GM23248 (cell line): ENCODE measurements at regions not wholly inside any gene's neighbourhood (a gene's known extent, or its start where the extent isn't known, plus 50 kb on each side); places are given as distances from the start of the nearest gene placed in this dataset.

ENCODE experiments used
- DNase-seq: peaks from one replicate; pipeline ENCODE4 v3.0.0-alpha.2; 2015
- H2AFZ ChIP-seq: fragments of 200-600 bp; sonication (generic); 2 replicates; pipeline ENCODE4 v1.6.1; 2016; ENCODE audit warnings: antibody characterized with exemption
- H3F3A ChIP-seq: fragments of 200-600 bp; sonication (generic); 2 replicates; pipeline ENCODE4 v1.6.1; 2016; ENCODE audit warnings: mild to moderate bottlenecking, antibody characterized with exemption, mixed run types; ENCODE audit not compliant: insufficient read depth
- H3K27ac ChIP-seq: fragments of 200-600 bp; sonication (generic); 2 replicates; pipeline ENCODE4 v1.5.1; 2016; ENCODE audit warnings: mild to moderate bottlenecking
- H3K27me3 ChIP-seq: fragments of 200-600 bp; sonication (generic); replicated peaks from 2 replicates; pipeline ENCODE4 v1.6.1; 2016; ENCODE audit warnings: mild to moderate bottlenecking; ENCODE audit not compliant: insufficient read depth
- H3K36me3 ChIP-seq: fragments of 200-600 bp; sonication (generic); 2 replicates; pipeline ENCODE4 v1.6.1; 2016; ENCODE audit warnings: low read depth, mild to moderate bottlenecking
- H3K4me1 ChIP-seq: fragments of 200-600 bp; sonication (generic); 2 replicates; pipeline ENCODE4 v1.6.1; 2016; ENCODE audit warnings: mild to moderate bottlenecking; ENCODE audit not compliant: insufficient read depth
- H3K4me2 ChIP-seq: fragments of 200-600 bp; sonication (generic); one replicate; pipeline ENCODE4 v1.6.1; 2016; ENCODE audit warnings: mild to moderate bottlenecking; ENCODE audit not compliant: unreplicated experiment
- H3K4me3 ChIP-seq: fragments of 200-600 bp; sonication (generic); 2 replicates; pipeline ENCODE4 v1.5.1; 2016; ENCODE audit warnings: mild to moderate bottlenecking
- H3K79me2 ChIP-seq: fragments of 200-600 bp; sonication (generic); 2 replicates; pipeline ENCODE4 v1.6.1; 2016; ENCODE audit warnings: mild to moderate bottlenecking; ENCODE audit not compliant: insufficient read depth
- H3K9ac ChIP-seq: fragments of 200-600 bp; sonication (generic); 2 replicates; pipeline ENCODE4 v1.6.1; 2016; ENCODE audit warnings: mild to moderate bottlenecking
- H3K9me2 ChIP-seq: fragments of 200-600 bp; sonication (generic); 2 replicates; pipeline ENCODE4 v1.6.1; 2016; ENCODE audit warnings: mixed run types, mild to moderate bottlenecking, moderate library complexity; ENCODE audit not compliant: insufficient read depth
- H3K9me3 ChIP-seq: fragments of 200-600 bp; sonication (generic); one replicate; pipeline ENCODE4 v1.6.1; 2017; ENCODE audit warnings: low read depth
- H4K20me1 ChIP-seq: fragments of 200-600 bp; sonication (generic); 2 replicates; pipeline ENCODE4 v1.6.0; 2016; ENCODE audit not compliant: insufficient read depth
- EZH2 ChIP-seq: fragments of 200-600 bp; sonication (generic); IDR thresholded peaks from 2 replicates; pipeline ENCODE4 v1.6.1; 2018; ENCODE audit warnings: antibody characterized with exemption, mild to moderate bottlenecking; ENCODE audit not compliant: insufficient read depth, poor library complexity, severe bottlenecking
- EZH2phosphoT487 ChIP-seq: fragments of 200-600 bp; sonication (generic); IDR thresholded peaks from 2 replicates; pipeline ENCODE4 v1.6.1; 2018; ENCODE audit warnings: antibody characterized with exemption, moderate library complexity, mild to moderate bottlenecking, low read depth; ENCODE audit not compliant: insufficient read depth
- WGBS, 2 experiments: methylation state at CpG; one replicate each; pipeline ENCODE4 v1.1.6; 2015 to 2017; ENCODE audit warnings: low lambda C conversion rate in 2 of 2, low coverage in 1 of 2; ENCODE audit errors: missing lambda C conversion rate in 2 of 2; 5-methylcytosine and 5-hydroxymethylcytosine counted together
- in situ Hi-C: fragments of 300-500 bp; cut with MboI; formaldehyde crosslinking; loops from 2 replicates; pipeline ENCODE4 v1.15.0; 2020

DNA sequence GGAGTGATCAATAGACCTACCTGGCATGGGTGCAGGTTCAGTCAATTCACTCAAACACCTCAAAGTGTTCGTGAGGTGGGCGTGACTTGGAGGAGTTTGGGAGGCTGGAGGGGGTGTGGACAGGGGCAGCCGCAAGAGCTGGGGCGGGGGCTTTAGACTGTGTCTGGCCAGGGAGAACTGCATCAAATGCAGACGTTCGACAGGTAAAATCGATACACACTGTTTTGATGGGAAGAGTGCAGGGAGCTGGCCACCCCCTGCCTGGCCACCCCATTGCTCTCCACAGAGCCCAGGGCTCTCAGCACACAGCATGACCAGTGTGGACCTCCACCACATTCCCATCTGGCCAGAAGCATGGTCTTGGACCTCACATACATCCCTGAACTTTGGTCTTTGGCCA, 412.1 kb downstream of the OCA2 start:
- no peak for DNase-seq
- Histone ChIP-seq H3K27ac (no peak overlapping the region), H3K4me3 (no peak overlapping the region), H3K79me2 (no peaks in the 10 kb centered on the region), H3K4me2 (no peak overlapping the region), H3F3A (no peaks in the 10 kb centered on the region), H3K27me3 (no peaks in the 10 kb centered on the region), H2AFZ (no peak overlapping the region), H4K20me1 (no peaks in the 10 kb centered on the region), H3K36me3 (no peaks in the 10 kb centered on the region), H3K9me3 (no peaks in the 10 kb centered on the region), H3K9me2 (no peaks in the 10 kb centered on the region), H3K9ac (no peak overlapping the region), H3K4me1 (no peaks in the 10 kb centered on the region)
- in situ Hi-C loops, result no loop called here
- 60 to 63% methylated on average over 4 to 7 of the region's 7 CpGs for WGBS, 2 experiments
- TF ChIP-seq EZH2phosphoT487 (no peak), EZH2 (no peak)

DNA sequence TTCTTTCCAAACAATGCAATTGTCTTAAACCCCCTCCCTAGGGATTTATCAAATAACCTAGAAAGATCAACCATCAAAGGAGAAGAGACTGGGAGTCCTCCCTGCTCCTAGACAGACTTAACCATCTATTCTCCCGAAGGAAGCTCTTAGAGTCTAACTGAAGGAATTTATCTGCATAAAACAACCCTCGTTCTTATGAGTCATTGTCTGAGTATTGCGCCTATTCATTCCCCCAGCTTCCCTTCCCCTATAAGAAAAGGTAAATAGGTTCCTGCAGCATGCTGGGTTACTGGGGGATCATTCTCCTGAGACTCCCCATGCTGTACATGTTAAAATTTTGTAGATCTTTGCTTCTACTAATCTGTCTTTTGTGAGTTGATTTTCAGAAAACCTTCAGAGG, 412.7 kb downstream of the OCA2 start:
- Histone ChIP-seq H3K9me2 (no peaks in the 10 kb centered on the region), H2AFZ (no peak overlapping the region), H3K79me2 (no peaks in the 10 kb centered on the region), H3K9ac (no peak overlapping the region), H3K4me2 (no peak overlapping the region), H3F3A (no peaks in the 10 kb centered on the region), H3K4me3 (no peak overlapping the region), H4K20me1 (no peaks in the 10 kb centered on the region), H3K36me3 (no peaks in the 10 kb centered on the region), H3K9me3 (no peaks in the 10 kb centered on the region), H3K4me1 (no peaks in the 10 kb centered on the region), H3K27me3 (no peaks in the 10 kb centered on the region), H3K27ac (no peak overlapping the region)
- TF ChIP-seq EZH2 (no peak), EZH2phosphoT487 (no peak)
- in situ Hi-C loops, result no loop called here
- WGBS, 2 experiments, result 36 to 47% methylated on average over 3 of the region's 3 CpGs
- peak; percentile 4 for DNase-seq

- Histone ChIP-seq H3K9me2 (no peaks in the 10 kb centered on the region), H2AFZ (no peak overlapping the region), H3K4me2 (no peak overlapping the region), H3F3A (no peaks in the 10 kb centered on the region), H3K27me3 (no peaks in the 10 kb centered on the region), H3K79me2 (no peaks in the 10 kb centered on the region), H3K9me3 (no peaks in the 10 kb centered on the region), H4K20me1 (no peaks in the 10 kb centered on the region), H3K36me3 (no peaks in the 10 kb centered on the region), H3K4me3 (no peak overlapping the region), H3K27ac (no peak overlapping the region), H3K4me1 (no peaks in the 10 kb centered on the region), H3K9ac (no peak overlapping the region)
- DNase-seq, result no peak
- in situ Hi-C loops, result no loop called here
- WGBS, 2 experiments, result 68 to 74% methylated on average over 6 of the region's 6 CpGs
- TF ChIP-seq EZH2, result no peak
- no peak for TF ChIP-seq EZH2phosphoT487
Observed at GRCh38 chr15:27685644-27686043, 413.5 kb downstream of the OCA2 start.

DNA sequence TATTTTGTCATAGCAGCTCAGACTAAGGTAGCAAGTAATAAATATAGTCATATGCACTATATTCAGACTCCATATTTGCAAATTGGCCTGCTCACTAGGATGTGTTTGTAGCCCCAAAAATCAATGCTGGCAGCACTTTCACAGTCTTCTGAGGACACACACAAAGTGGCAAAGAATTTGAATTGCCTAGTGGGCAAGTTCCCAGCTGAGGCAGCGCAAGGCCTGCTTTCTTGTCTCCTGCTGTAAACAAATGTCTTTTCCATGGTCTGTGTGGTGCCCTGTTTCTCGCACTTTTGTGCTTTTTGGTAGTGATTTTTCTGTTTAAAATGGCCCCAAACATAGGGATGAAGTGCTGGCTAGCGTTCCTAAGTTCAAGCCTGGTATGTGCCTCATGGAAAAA, 416.0 kb downstream of the OCA2 start:
- TF ChIP-seq EZH2 (no peak), EZH2phosphoT487 (no peak)
- H3K36me3 ChIP-seq, result no peaks in the 10 kb centered on the region
- no peak overlapping the region for H3K4me2 ChIP-seq
- H3K4me3 ChIP-seq, result no peak overlapping the region
- WGBS, 2 experiments, result 46 to 54% methylated on average over 3 of the region's 3 CpGs
- no peaks in the 10 kb centered on the region for H3K27me3 ChIP-seq
- H3K9me3 ChIP-seq, result no peaks in the 10 kb centered on the region
- H2AFZ ChIP-seq, result no peak overlapping the region
- no peaks in the 10 kb centered on the region for H3K79me2 ChIP-seq
- H3K27ac ChIP-seq, result no peak overlapping the region
- DNase-seq, result no peak
- H3K9ac ChIP-seq, result no peak overlapping the region
- H3F3A ChIP-seq, result no peaks in the 10 kb centered on the region
- no peaks in the 10 kb centered on the region for H3K9me2 ChIP-seq
- in situ Hi-C loops, result no loop called here
- H4K20me1 ChIP-seq, result no peaks in the 10 kb centered on the region
- H3K4me1 ChIP-seq, result no peaks in the 10 kb centered on the region

- WGBS, 2 experiments, result 69 to 74% methylated on average over 7 of the region's 8 CpGs
- Histone ChIP-seq H3K4me2 (no peak overlapping the region), H3K27me3 (no peaks in the 10 kb centered on the region), H3F3A (no peaks in the 10 kb centered on the region), H3K79me2 (no peaks in the 10 kb centered on the region), H3K27ac (no peak overlapping the region), H3K36me3 (no peaks in the 10 kb centered on the region), H3K9me3 (no peaks in the 10 kb centered on the region), H3K9ac (no peak overlapping the region), H2AFZ (no peak overlapping the region), H3K4me1 (no peaks in the 10 kb centered on the region), H3K4me3 (no peak overlapping the region), H4K20me1 (no peaks in the 10 kb centered on the region), H3K9me2 (no peaks in the 10 kb centered on the region)
- no peak for DNase-seq
- in situ Hi-C loops, result no loop called here
- TF ChIP-seq EZH2 (no peak), EZH2phosphoT487 (no peak)
Observed at GRCh38 chr15:27681038-27681437, 418.1 kb downstream of the OCA2 start.
